ENCODE measurements at regions not wholly inside any gene's neighbourhood (a gene's known extent, or its start where the extent isn't known, plus 50 kb on each side); places are given as distances from the start of the nearest gene placed in this dataset.
"Not testable (repeated sequence)": the region's sequence is repeated elsewhere in the genome, so short reads cannot be mapped to it uniquely, and the experiment has no call there.

DNA sequence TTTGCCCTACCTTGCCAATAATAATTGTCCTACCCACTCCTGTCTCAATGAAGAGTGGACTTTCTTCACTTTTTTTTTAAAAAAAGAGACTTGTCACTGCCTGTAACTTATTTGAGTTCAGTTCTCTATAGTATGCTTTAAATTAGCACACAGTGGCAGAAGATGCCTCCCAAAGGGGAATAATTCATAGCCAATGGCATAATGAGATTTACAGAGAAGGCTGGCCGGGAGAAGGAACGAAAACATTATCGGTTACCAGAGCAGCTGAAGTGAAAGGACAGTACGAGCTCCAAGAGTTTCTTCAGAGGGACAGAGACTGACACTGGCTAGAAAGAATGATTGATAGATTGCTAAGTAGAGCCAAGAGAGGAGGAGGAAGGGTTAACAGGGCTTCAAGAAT, 356.3 kb downstream of the EMP1 start:
- no peak for DNase-seq

DNA sequence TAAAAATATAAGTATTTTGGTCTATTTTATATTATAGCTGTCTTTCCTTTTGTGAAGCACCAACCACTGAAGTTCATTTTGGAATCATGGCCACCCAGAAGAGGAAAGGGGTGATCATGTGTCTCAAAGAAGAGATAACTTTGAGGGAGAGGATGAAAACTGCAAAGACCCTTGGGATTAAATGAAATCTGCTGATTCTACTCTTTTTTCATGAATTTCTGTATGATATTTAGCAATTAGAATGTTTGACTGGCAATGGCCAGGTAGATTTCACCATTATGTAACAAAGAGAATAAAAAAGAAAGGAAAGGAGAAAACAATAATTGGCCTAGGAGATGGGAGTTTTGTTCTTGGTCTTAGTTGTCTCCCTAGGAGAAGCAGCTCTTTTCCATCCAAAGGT, 350.8 kb downstream of the EMP1 start:
- DNase-seq = no peak

DNA sequence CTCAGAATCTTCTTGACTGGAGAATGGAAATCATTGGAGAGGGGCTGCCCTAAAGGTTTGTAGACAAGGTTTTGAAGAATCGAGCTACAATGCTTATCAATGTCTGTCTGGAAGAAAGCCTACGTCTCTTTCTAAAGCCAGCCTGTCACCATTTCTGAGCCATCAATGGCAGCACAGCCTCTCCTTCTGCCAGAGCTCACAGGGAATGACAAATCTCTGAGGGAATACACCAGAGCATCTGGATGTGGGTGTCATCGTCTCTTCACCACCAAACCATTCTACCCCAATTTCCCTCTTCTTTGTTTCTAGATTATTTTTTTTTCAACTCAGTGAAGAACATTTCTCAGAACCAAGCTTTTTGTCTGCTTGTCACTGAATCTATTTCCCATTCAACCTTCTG, 349.7 kb downstream of the EMP1 start:
- DNase-seq = no peak

DNA sequence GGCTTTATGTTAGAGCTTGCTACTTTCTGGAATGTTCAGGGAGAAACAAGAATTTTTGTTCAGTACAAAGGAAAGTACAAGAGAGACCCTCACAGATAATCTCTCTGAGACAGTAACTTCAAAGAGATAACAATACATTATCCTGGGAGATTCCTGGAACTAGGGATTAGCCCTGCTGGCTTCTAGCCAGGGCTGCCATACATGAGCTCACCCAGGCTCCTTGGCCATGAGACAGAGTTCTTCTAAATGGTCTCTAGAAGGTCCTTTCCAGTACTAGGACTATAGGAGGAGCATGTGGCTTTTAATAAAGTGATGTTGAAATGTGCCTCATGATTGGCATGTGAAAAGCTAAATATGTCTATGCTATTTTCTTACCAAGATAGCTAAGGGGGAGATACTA, 342.5 kb downstream of the EMP1 start:
- no peak for DNase-seq

DNA sequence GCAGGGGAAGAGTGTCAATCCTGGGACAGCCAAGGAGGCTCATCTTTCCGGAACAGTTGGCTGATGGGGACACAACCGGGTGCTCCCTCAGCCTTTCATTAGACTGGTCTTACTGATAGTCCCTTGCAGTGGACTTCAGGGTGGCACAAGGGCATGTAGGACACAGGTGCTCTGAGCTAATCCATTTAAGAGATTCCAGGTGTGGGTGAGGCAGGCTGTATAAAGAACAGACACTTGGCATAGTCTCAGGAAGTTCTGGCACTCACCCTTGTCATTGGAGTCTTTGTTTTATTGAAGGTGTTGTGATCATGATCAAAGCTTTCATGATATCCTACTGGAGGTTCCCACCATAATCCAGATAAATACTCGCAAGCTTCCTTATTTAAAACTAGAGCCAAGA, 341.6 kb downstream of the EMP1 start:
- no peak for DNase-seq

DNA sequence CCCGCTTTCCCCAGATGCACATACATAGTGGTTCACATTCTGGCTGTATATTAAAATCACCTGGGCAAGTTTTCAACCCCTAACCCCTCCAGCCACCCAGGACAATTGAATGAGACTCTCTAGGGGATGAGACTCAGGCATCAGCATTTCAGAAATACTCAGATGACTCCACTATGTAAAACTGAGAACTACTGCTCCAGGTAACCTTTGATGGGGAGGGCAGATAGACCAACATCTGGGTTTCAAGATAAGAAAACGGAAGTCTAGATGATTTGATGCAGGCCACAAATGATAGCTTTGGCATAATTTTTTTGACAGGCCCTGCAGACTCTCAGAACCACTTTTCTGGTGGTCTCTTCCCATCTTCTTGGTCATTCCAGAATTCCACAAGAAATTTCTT, 341.1 kb downstream of the EMP1 start:
- DNase-seq = no peak

DNA sequence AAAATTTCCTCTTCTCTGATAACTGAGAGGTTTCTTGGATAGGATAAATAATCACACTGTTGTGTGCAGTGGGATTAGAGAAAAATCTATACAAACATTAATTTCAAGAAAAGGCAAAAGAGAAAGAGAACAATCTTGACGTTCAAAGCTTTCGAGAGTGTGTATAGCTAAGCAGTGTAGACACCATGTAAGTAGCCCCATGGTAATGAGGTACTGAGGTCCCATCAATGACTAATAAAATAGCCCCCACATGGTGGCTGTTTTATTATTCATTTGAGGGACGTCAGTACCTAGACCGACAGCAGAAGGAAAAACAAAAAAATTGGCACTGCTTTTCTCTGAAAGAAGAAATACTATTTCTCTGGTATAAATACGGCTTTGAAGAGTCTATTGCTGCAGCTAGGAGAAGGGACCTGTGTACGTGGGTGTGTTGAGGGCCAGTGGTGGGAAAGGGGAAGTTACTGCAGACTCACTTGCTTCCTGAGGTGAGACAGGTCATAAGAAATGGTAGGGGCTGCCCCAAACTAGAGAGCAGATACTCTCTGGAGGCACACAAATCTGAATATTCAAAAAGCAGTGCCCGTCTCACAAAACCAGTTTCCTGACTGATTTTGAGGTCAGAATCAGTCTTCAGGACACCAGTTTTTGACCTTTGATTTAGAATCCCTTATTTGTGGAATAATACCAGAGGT, 339.8 kb downstream of the EMP1 start:
- DNase-seq = peak; percentile 12

DNA sequence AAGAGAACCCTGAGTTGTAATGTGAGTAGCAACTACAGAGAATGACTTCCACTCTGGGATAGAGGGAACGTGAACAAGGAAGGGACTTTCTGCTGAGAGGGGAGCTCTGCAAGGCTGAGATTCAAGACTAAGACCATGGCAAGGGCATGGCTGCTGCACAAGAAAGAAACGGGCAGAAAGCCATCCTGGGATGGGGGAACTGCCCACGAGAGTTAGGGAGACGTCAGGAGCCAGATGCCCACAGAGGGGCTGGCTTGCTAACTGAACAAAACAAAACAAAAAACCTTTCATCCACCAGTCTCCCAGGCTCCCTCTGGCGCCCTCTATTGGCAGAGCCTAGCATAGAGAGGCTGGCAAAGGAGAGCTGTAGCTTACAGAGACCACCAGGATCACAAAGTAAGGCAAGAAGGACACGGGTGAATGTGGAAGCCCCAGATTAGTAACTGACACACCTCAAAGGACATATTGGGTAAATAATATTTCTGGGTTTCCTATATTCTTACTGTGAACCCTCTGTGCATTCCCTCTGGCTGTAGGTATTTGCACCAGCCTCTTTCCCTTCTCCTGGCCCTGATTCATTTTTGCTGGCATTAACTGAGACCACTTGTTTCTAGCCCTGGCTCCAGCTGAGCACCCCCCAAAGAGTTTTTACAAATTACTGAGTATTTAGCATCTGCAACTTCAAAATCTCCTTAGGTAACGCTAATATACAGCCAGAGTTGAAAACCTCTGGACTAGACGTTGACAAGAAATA, 338.3 kb downstream of the EMP1 start:
- peak; percentile 73 for DNase-seq

DNA sequence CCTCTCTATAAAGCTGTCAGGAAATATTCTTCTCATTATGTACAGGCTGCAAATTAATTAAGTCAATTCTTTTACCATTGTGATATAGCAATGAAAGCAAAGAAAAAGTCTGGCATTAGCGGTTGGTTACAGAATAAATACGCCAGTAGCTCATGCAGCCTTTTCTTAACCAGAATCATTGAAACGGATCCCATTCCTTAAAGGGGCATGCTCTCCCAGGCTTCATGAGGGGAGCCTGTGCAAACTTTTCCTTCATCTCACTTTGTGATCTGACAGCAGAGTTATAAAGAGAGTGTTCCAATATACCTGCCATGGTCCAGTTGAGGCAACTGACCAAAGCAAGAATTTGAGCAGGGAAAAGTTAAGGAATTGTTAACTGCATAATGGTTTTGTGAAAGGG, 337.7 kb downstream of the EMP1 start:
- DNase-seq = no peak

DNA sequence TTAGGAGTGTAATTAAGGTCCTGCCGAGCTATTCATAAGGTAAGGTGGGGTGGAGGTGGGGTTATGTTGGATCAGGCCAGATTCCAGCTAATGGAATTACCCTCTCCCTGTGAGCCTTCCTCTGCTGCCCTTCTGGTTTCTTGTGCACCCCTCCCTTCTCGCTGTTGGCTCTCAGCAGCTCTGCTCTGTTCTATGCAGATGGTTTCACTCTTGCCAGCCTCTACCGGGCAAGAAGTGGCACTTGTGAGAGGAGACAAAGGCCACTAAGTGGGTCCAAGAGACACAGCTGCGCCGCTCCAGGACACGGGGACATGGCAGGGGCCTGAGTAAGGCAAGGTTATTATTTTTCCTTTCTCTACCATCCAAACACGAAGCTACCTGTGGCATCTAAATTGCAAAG, 334.4 kb downstream of the EMP1 start:
- DNase-seq = no peak

DNA sequence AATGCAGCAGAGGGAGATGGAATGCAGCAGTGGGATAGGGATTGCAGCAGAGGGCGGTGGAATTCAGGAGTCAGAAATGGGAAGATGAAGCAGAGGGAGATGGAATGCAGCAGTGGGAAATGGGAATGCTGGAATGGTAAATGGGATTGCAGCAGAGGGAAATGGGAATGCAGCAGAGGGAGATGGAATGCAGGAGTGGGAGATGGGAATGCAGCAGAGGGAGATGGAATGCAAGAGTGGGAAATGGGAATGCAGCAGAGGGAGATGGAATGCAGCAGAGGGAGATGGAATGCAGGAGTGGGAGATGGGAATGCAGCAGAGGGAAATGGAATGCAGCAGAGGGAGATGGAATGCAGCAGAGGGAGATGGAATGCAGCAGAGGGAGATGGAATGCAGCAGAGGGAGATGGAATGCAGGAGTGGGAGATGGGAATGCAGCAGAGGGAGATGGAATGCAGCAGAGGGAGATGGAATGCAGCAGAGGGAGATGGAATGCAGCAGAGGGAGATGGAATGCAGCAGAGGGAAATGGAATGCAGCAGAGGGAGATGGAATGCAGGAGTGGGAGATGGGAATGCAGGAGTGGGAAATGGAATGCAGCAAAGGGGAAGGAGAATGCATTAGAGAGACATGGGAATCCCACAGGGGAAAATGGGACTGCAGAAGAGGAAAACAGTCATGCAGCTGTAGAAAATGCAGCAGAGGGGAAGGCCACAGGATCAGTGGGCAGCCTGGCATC, 329.8 kb downstream of the EMP1 start:
- not testable (repeated sequence) for DNase-seq

DNA sequence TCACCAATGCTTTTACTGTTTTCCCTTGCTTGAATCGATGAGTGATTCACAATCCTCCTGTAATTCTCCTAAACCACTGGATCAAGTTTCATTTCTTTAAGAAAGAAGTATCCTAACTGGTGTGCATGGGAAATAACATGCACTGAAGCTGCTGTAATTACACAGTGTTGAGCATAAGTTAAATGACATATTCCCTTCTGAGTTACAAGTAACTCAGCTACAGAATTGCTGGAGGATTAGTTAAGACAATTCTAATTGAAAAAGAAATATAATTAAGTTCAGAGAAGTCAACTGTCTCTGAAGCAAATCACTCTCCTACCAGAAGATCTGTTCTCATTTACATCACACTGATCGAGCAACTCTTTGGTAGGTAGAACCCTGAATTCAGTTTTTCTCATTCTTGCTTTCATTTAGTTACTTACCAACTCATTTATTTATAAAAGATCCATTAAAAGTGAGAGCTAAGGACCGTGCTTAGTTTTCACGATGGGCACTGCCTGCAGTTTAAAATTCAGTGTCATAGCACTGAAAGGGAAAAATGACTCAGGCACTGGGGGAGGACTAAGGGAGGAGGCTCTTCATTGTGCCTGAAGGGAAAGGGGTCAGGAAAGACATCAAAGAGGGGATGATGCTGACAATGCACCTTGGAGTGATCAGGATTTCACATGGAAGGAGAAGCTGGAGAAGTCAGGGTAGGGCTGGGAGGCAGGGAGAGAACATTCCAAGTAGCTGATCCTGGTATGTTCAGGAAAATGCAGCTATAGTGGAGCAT, 327.2 kb downstream of the EMP1 start:
- no peak for DNase-seq

DNA sequence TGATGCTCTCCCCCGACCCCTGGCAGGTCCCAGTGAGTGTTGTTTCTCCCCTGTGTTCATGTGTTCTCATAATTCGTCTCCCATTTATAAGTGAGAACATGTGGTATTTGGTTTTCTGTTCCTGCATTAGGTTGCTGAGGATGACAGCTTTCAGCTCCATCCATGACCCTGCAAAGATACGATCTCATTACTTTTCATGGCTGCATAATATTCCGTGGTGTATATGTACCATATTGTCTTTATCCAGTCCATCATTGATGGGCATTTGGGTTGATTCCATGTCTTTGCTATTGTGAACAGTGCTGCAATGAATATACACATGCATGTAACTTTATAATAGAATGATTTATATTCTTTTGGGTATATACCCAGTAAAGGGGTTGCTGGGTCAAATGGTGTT, 321.5 kb downstream of the EMP1 start:
- DNase-seq = not testable (repeated sequence)

DNA sequence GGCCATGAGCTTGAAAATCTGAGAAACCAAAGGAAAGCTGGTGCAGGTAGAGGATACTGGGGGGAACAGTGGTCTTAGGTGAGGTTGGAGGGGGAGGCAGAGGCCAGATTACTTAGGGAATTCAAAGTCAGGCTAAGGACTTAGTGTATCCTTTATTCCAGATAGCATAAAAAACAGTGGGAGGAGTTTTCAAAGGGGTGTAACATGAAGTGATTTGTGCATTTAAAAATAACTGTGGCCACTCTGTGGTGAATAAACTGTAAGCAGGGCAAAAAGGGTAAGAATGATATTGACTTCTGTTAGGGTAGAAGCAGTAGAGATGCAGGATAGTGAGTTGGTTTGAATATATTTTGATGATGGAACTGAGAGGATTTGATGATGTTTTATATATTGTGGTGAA, 313.2 kb downstream of the EMP1 start:
- DNase-seq = no peak

DNA sequence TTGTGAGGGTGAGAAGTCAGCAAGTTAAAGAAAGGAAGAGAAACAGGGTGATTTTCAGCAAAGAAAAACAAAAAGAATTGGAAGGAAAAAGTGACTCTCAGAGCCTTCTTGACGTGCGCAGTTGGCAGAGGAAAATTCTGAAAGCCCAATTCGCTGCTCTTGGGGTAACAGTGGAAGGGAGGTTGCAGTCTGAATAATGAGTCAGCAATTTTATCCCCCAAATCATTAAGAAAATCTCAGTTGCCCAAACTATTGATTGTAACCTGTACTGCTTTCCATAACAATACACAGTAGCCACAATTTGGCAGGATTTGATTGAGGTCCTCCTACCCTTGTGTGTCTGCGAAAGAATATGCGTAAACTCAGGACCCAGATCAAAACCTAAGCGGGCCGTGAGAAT, 309.1 kb downstream of the EMP1 start:
- no peak for DNase-seq

DNA sequence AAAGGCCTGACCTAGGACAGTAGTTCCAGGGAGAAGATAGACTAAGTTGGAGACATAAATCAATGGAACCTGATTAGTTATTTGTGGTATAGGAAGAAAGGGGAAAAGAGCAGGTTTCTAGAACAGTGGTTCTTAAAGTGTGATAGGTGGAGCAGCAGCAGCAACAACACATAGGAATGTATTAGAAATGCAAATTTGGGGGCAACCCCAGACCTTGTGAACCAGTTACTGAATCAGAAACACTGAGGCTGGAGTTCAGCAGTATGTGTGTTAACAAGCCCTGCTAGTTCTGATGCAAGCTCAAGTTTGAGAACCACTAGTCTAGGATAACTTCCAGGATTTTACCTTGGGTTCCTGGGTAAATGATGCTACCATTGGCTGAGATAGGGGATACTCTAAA, 308.7 kb downstream of the EMP1 start:
- DNase-seq = no peak

DNA sequence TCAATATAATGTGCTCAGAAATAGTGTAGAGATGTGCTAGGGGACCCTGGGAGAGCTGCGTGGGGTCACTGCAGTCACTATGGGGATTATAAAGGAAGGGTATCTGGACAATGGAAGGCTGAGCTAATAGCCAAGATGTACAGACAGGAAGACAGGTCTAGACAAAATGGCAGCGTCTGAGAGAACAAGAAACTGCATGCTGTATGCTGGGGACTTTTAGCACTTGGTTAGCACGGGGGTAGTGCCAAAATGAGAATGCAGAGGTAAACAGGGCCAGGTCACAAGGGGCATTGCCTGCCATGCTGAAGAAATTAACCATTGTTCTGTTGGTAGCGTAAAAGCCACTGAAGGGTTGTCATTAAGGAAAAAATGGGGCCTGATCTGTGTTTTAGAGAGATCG, 308.2 kb downstream of the EMP1 start:
- no peak for DNase-seq

DNA sequence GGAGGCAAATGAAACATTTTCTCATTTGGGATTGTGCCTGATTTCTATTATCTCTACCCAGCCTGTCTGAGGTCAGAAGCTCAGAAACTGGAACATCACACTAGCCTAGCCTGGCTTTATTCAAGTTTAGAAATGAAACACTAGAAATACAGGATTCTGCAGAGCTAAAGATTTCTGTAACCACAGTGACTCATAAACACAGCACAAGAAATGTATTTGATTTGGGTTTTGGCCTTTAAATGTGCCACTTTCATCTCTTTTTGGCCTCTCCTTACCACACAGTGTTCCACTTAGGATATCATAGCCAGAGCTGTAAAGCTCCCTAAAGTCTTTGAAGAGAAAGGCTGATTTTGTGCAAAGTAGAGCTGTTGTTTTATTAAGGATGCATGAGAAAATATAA, 307.5 kb downstream of the EMP1 start:
- DNase-seq = no peak

DNA sequence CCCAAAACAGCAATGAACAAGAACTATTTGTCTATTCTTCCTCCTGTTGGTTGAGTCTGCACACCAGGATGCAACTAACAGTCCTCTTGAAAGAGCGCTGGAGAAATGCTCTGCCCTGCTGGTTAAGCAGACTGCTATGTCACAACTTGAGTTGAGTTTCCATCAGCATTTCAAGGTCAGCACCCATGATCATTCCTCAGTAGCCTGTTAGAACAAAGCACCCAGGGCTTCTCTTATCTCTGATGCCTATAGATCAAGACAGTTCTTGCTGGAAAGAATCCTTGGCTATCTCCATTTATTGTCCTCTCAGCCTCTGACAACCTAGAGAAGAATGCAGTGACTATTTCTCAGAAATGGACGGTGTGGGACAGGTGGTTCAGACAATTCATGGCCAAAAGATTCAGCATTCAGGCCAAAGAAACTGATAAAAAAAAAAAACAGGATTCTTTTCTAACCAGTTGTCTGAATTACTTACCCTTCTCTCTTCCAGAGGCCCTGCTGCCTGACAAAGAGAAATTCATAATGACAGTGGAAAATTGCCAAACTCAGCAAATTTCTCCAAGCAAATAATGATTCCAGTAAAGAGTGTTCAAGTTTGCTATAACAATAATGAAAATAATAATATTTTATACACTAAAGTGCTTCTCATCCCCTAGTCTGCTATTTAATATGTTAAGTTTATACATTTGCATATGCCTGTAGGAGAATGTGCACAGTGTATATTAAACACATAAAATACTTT, 306.7 kb downstream of the EMP1 start:
- no peak for DNase-seq

DNA sequence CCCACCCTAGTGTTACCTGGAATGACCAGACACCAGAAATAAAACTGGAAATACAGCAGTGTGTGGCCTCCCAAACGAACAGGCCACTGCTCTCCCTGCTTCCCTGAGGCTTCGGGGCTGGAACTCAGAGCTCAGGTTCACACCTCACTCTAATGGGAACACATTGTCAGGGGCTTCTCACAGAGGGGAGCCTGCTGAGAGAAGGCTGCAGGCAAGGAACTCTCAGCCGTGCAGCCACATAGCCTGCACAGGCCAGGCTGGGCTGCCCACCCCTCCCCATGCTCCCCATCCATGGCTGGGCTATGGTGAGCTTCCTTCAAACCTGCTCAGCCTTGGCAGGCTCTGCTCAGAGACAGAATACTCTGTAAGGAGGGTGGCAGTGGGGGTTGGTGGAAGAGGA, 302.5 kb downstream of the EMP1 start:
- no peak for DNase-seq

DNA sequence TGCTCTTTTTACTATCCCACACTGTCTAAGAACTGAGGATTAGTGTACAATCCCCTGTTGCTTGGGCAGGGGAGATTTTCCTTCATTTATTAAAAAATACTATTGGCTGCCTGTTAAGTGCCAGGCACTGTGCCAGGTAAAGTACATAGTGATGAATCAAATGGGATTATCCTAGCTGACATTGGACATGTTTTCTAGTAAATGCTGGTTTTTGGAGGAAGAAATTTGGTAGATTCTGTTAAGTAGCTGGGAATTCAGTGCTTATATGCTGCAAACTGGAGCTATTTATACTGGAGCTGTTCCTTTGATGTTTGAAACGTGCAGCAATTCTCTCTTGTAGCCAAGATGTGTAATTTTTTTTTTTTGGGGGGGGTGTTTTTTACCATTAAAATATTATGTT, 299.6 kb downstream of the EMP1 start:
- DNase-seq = no peak

DNA sequence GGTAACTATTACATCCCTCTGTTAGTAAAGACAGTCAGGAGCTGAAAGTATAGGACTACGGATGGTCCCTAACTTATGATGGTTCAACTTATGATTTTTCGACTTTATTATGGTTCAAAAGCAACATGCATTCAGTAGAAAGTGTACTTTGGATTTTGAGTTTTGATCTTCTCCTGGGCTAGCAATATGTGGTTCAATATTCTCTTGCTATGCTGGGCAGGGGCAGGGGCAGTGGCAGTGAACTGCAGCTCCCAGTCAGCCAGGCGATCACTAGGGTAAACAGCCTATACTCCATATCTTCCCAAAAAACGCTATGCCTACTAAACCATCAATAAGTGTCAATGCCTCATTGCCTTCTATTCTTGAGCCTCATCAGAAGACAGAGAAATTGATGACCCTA, 292.7 kb downstream of the EMP1 start:
- DNase-seq = no peak

DNA sequence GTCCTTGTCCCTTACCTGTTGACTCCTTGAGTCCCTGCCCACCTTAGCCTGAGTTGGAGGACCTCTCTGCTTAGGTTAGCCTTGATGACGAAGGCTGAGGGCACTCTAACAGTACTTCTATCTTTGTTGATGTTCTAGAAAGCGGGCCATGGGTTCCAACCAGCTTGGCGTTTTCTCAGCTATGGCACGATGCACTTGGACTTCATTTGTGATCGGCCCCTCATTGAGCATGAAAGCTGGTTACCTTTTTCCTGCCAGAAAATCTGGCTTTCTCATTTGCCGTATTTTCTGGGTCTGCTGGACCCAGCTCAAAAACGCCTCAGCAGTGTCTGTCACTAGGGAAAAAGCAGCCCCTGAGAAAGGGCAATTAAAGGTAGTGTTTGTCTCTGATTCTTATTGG, 290.8 kb downstream of the EMP1 start:
- no peak for DNase-seq

Data from activated CD4-positive, alpha-beta T cell treated with anti-CD3 and anti-CD28 coated beads for 48 hours (primary cell).